MM.1S (cell line): ENCODE measurements at regions not wholly inside any gene's neighbourhood (a gene's known extent, or its start where the extent isn't known, plus 50 kb on each side); places are given as distances from the start of the nearest gene placed in this dataset.

Experiments used
- DNase-seq: peaks from one replicate; pipeline ENCODE4 v3.0.0-alpha.2; 2015
- H2AFZ ChIP-seq: fragments of 300-600 bp; sonication (generic); 2 replicates; pipeline ENCODE4 v1.6.0; 2016; ENCODE audit warnings: antibody characterized with exemption, low read length
- H3F3A ChIP-seq: fragments of 300-600 bp; sonication (generic); 2 replicates; pipeline ENCODE4 v1.6.1; 2016; ENCODE audit warnings: mild to moderate bottlenecking, antibody characterized with exemption, low read length, moderate library complexity, mixed read lengths; ENCODE audit not compliant: insufficient read depth
- H3K27ac ChIP-seq: fragments of 300-600 bp; sonication (generic); 2 replicates; pipeline ENCODE4 v1.5.1; 2016; ENCODE audit warnings: mild to moderate bottlenecking, low read length
- H3K27me3 ChIP-seq: fragments of 300-600 bp; sonication (generic); replicated peaks from 2 replicates; pipeline ENCODE4 v1.6.0; 2016; ENCODE audit warnings: low read length; ENCODE audit not compliant: insufficient read depth
- H3K36me3 ChIP-seq: fragments of 300-600 bp; sonication (generic); replicated peaks from 2 replicates; pipeline ENCODE4 v1.6.1; 2016; ENCODE audit warnings: mild to moderate bottlenecking, low read length, mixed read lengths; ENCODE audit not compliant: insufficient read depth
- H3K4me1 ChIP-seq: fragments of 300-600 bp; sonication (generic); 2 replicates; pipeline ENCODE4 v1.6.1; 2016; ENCODE audit warnings: low read length, mixed read lengths
- H3K4me2 ChIP-seq: fragments of 300-600 bp; sonication (generic); 2 replicates; pipeline ENCODE4 v1.6.0; 2016; ENCODE audit warnings: low read depth, low read length
- H3K4me3 ChIP-seq: fragments of 300-600 bp; sonication (generic); 2 replicates; pipeline ENCODE4 v1.5.1; 2016; ENCODE audit warnings: low read length, mixed read lengths
- H3K79me2 ChIP-seq: fragments of 300-600 bp; sonication (generic); 2 replicates; pipeline ENCODE4 v1.6.1; 2016; ENCODE audit warnings: mixed run types, low read length, mixed read lengths
- H3K9ac ChIP-seq: fragments of 300-600 bp; sonication (generic); 2 replicates; pipeline ENCODE4 v1.6.1; 2016; ENCODE audit warnings: low read length, mixed read lengths
- H3K9me2 ChIP-seq: fragments of 300-600 bp; sonication (generic); replicated peaks from 2 replicates; pipeline ENCODE4 v1.6.1; 2016; ENCODE audit warnings: mild to moderate bottlenecking, low read length, mixed read lengths; ENCODE audit not compliant: insufficient read depth
- H3K9me3 ChIP-seq: fragments of 300-600 bp; sonication (generic); replicated peaks from 2 replicates; pipeline ENCODE4 v1.6.1; 2016; ENCODE audit warnings: mild to moderate bottlenecking, low read length, mixed read lengths; ENCODE audit not compliant: insufficient read depth
- H4K20me1 ChIP-seq: fragments of 300-600 bp; sonication (generic); 2 replicates; pipeline ENCODE4 v1.6.1; 2016; ENCODE audit warnings: mild to moderate bottlenecking, low read length, moderate library complexity, mixed read lengths; ENCODE audit not compliant: insufficient read depth
- CTCF ChIP-seq: fragments of 300-600 bp; sonication (generic); IDR thresholded peaks from 2 replicates; pipeline ENCODE4 v1.5.1; 2016; ENCODE audit warnings: antibody characterized with exemption, low read length, mixed read lengths
- EZH2 ChIP-seq: fragments of 300-600 bp; sonication (generic); optimal IDR thresholded peaks from 2 replicates; pipeline ENCODE3; 2017; ENCODE audit warnings: low read depth, mild to moderate bottlenecking, antibody characterized with exemption, low read length, mixed read lengths
- EZH2phosphoT487 ChIP-seq: fragments of 300-600 bp; sonication (generic); IDR thresholded peaks from 2 replicates; pipeline ENCODE4 v1.6.1; 2018; ENCODE audit warnings: antibody characterized with exemption, low read length

- no peak overlapping the region for H3K4me3 ChIP-seq
- H3K27ac ChIP-seq, result no peak overlapping the region
- no peaks in the 10 kb centered on the region for H3F3A ChIP-seq
- no peak for TF ChIP-seq EZH2phosphoT487
- TF ChIP-seq CTCF, result no peak
- no peak for TF ChIP-seq EZH2
- no peaks in the 10 kb centered on the region for H3K79me2 ChIP-seq
- H3K4me2 ChIP-seq, result no peak overlapping the region
- peaks cover 64% of the 10 kb centered on the region for H3K27me3 ChIP-seq
- H3K36me3 ChIP-seq, result no peaks in the 10 kb centered on the region
- no peaks in the 10 kb centered on the region for H4K20me1 ChIP-seq
- H3K4me1 ChIP-seq, result no peaks in the 10 kb centered on the region
- H3K9me3 ChIP-seq, result no peaks in the 10 kb centered on the region
- H3K9ac ChIP-seq, result no peak overlapping the region
- H3K9me2 ChIP-seq, result no peaks in the 10 kb centered on the region
- no peak for DNase-seq
- no peak overlapping the region for H2AFZ ChIP-seq
These were observed 333.8 kb downstream of the PTPRU start for GRCh38 chr1:29569971-29570634.

GRCh38 chr1:29567257-29567656 is 330.9 kb downstream of the PTPRU start:
- H3K4me2 ChIP-seq, result no peak overlapping the region
- no peaks in the 10 kb centered on the region for H4K20me1 ChIP-seq
- H3K27ac ChIP-seq, result no peak overlapping the region
- TF ChIP-seq EZH2phosphoT487 (no peak), EZH2 (no peak), CTCF (no peak)
- H3K79me2 ChIP-seq, result no peaks in the 10 kb centered on the region
- H3F3A ChIP-seq, result no peaks in the 10 kb centered on the region
- H3K4me1 ChIP-seq, result no peaks in the 10 kb centered on the region
- no peaks in the 10 kb centered on the region for H3K9me3 ChIP-seq
- no peak for DNase-seq
- H3K9ac ChIP-seq, result no peak overlapping the region
- H3K27me3 ChIP-seq, result peaks cover 52% of the 10 kb centered on the region
- no peaks in the 10 kb centered on the region for H3K36me3 ChIP-seq
- no peaks in the 10 kb centered on the region for H3K9me2 ChIP-seq
- no peak overlapping the region for H2AFZ ChIP-seq
- H3K4me3 ChIP-seq, result no peak overlapping the region

- Histone ChIP-seq H3K36me3 (no peaks in the 10 kb centered on the region), H3K4me3 (no peak overlapping the region), H3K4me1 (no peaks in the 10 kb centered on the region), H3K9me2 (no peaks in the 10 kb centered on the region), H4K20me1 (no peaks in the 10 kb centered on the region), H3K4me2 (no peak overlapping the region), H3K27ac (no peak overlapping the region), H2AFZ (no peak overlapping the region), H3K79me2 (no peaks in the 10 kb centered on the region), H3K27me3 (peaks cover 41% of the 10 kb centered on the region; the same call in 1 of the 2 replicates), H3K9me3 (no peaks in the 10 kb centered on the region), H3K9ac (no peak overlapping the region), H3F3A (no peaks in the 10 kb centered on the region)
- TF ChIP-seq EZH2phosphoT487 (no peak), CTCF (no peak), EZH2 (no peak)
- DNase-seq, result no peak
These were observed 329.2 kb downstream of the PTPRU start for GRCh38 chr1:29565490-29565889.
